T-helper 22 cell (primary cell): ENCODE measurements at regions not wholly inside any gene's neighbourhood (a gene's known extent, or its start where the extent isn't known, plus 50 kb on each side); places are given as distances from the start of the nearest gene placed in this dataset.
"Not testable (repeated sequence)": the region's sequence is repeated elsewhere in the genome, so short reads cannot be mapped to it uniquely, and the experiment has no call there.

Experiments used
- DNase-seq: peaks from one replicate; pipeline ENCODE4 v3.0.0-alpha.2; 2020; ENCODE audit warnings: low read depth

GRCh38 chr16:29274055-29275035 lies 132.2 kb downstream of the NPIPB11 start:
- not testable (repeated sequence) for DNase-seq

GRCh38 chr16:29273298-29274054 lies 133.0 kb downstream of the NPIPB11 start:
- DNase-seq = not testable (repeated sequence)

- not testable (repeated sequence) for DNase-seq
Observed at GRCh38 chr16:29271721-29272675, 134.5 kb downstream of the NPIPB11 start.

DNA sequence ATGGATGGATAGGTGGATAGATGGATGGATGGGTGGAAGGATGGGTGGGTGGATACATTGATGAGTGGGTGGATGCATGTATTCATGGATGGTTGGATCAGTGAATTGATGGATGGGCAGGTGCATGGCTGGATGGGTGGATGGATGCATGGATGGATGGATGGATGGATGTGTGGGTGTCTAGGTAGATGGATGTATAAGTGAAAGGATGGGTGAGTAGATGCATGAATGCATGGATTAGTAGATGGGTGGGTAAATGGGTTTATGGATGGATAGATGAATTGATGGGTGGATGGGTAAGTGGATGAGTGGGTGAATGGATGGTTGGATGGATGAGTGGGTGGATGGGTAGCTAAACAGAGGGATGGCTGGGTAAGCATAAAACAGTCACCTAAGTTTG lies 135.6 kb downstream of the NPIPB11 start:
- DNase-seq = not testable (repeated sequence)

DNA sequence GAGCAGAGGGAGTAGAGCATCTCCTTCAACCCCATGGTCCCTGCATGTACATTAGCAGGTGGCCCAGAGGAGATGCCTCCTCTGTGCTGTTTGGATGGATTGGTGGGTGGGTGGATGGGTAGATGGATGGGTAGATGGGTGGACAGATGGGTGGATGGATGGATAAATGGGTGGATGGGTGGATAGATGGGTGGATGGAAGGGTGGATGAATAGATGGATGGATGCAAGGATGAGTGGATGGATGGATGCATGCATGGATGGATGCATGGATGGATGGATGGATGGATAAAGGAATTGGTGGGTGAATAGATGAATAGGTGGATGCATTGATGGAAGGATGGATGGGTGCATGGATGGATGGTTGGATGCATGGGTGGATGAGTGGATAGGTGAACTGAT lies 136.5 kb downstream of the NPIPB11 start:
- DNase-seq = not testable (repeated sequence)

GRCh38 chr16:29269192-29269811 lies 137.2 kb downstream of the NPIPB11 start:
- not testable (repeated sequence) for DNase-seq

DNA sequence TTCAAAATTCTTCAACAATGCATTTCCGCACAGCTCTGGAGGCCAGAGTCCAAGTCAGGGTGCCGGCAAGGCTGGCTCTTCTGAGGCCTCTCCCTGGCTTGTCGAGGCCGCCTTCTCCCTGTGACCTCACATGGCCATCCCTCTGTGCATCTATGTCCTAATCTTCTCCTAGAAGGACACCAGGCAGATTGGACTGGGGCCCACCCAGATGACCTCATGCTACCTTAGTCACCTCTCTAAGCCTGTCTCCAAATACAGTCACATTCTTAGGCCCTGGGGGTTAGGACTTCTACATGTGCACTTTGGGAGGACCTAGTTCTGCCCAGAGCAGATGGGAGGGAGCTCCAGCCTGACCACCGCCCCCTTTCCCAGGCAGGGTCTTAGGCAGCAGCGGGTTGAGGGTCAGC lies 137.7 kb downstream of the NPIPB11 start:
- DNase-seq = not testable (repeated sequence)

DNA sequence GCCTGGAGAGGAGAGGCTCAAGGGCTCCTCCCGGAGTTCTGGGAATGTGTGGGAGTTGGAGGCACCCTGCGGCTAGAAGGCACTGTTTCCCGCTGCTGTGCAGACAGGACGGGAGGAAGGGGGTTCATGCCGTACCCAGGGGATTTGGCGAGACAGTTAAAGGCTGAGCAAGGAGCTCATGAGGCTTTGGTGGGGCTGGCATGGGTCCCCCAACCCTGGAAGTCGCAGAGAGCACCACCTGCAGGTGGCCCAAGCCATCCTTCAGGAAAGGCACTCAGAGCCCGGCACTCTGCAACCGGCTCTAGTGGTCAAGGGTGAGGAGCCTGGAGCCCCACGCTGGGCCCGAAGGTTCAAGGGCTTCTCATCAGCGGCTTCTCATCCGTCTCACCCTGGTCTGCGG lies 138.2 kb downstream of the NPIPB11 start:
- not testable (repeated sequence) for DNase-seq

GRCh38 chr16:29267891-29268290 lies 138.6 kb downstream of the NPIPB11 start:
- DNase-seq = not testable (repeated sequence)

DNA sequence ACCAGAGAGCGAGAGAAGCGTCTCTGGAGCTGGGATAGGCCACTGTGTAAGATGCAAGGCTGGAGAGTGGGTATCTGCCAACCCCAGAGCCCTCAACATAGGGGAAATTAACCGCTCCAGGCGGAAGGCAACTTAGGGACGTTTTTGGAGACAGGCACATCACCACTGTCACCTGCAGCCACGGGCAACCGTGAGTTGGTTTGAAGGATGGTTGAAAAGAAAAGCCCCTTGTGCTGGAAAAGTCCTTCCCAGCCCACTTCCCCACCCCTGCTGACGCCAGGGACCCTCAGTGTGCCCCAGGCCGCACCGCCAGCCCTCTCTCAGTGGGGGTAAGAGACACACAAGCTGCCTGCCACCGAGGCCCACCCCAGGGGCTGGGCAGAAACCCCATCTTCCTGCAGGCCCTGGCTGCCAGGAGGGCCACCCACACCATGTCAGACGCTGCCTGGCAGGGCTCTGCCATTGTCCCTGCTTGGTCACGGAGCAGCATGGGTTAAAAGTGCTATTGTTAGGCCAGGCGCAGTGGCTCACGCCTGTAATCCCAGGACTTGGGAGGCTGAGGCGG lies 139.4 kb downstream of the NPIPB11 start:
- not testable (repeated sequence) for DNase-seq

DNA sequence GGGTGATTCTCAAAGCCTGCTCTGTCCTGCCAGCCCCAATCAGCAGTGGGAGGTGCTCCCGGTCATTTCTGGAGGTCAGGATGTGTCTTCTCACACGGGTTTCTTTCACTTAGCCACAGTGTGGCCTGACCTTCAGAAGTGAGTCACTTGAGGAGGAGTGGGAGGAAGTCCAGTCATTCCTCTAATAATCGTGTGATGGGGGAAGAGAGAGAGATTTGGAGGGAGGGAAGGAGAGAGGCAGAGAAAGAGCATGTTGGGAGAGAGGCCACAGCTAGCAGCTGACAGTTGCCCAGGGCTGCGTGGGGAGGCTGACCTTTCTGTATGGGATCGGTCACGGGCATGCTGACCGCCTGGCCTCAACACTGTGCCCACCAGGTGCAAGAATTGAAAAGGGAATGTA lies 139.9 kb downstream of the NPIPB11 start:
- not testable (repeated sequence) for DNase-seq

GRCh38 chr16:29265255-29265853 lies 141.2 kb downstream of the NPIPB11 start:
- DNase-seq = not testable (repeated sequence)

GRCh38 chr16:29264080-29264837 lies 142.3 kb downstream of the NPIPB11 start:
- DNase-seq = not testable (repeated sequence)

- DNase-seq = not testable (repeated sequence)
Observed at GRCh38 chr16:29262725-29263124, 143.8 kb downstream of the NPIPB11 start.

DNA sequence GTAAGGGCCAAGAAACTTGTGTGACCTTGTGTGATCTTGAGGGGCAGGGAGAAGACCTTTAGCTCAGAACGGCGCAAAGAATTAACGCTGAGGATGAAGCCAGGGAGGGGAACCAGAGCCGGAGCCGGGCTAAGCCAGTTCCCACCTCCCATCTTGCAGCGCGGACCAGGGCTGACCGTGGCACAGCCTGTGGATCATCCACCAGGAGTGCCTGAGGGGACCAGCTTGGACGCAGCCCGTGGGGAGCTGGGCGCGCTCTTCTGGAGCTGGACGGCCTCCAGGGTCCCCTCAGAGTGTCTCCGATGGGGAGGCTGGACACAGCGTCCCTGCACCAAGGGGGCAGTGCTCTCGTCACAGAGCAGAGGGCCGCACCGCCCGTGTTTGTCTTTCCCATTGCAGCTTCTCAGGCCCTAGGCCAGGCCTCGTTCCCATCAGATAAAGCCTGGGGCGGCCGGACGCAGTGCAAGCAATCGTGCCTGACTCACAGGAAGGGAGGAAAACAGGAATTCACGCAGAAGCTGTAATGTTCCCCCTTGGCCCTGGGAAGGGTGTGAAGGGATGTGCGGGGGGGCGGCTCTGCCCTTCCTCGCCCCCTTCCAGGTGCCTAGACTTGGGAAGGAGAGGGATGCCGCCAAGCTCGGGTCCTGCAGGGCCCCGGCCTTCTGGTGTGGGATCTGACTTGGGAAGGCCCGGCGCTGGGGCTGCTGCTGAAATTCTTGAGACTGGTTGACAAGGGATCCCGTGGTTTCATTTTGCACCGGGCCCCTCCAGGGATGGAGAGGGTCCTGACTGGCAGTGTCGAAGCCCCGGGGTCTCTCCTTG lies 144.9 kb downstream of the NPIPB11 start:
- not testable (repeated sequence) for DNase-seq

DNA sequence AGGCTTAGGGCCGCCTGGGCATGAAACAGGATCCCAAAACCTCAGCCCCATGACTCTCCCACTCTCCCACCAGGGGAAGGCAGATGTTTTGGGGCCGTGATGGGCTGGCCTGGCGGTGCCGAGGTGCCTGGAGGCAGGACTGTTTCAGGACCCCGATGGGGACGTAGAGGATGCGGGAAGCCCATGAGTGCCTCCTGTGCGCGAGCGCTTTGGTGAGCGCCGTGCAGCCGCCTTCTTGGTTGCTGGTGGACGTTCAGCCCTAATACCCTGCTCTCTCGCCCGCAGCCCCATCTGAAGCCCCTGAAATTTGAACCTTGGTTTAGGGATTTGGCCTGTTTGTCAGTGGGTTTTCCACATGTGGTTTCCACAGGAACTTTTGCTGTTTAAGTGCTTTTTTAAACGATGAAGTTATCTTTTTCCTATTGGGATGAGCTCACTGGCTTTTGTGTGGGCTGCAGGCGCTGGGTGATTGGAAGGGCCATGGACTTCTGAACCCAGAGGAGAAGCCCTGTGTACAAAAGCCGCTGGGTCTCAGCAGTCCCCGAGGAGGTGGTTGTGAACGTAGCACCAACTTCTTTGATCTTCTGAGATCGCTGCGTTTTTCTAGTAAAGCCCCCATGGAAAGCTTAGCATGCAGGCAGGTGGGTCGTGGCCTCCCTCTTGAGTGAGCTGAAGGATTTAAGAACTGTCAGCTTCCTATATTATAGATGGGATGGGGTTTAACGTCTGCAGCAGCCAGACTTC lies 145.7 kb downstream of the NPIPB11 start:
- DNase-seq = not testable (repeated sequence)

- DNase-seq = not testable (repeated sequence)
Observed at GRCh38 chr16:29259635-29260457, 146.7 kb downstream of the NPIPB11 start.
